ENCODE measurements at regions not wholly inside any gene's neighbourhood (a gene's known extent, or its start where the extent isn't known, plus 50 kb on each side); places are given as distances from the start of the nearest gene placed in this dataset.

DNA sequence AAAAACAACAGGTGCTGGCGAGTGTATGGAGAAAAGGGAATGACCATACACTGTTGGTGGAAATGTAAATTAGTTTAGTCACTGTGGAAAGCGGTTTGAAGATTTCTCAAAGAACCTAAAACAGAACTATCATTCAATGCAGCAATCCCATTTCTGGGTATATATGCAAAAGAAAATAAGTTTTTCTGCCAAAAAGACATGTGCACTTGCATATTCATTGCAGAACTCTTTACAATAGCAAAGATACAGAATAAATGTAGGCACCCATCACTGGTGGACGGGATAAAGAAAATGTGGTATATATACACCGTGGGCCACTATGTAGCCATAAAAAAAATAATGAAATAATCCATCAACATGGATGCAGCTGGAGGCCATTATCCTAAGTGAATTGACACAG lies 105.1 kb upstream of the FSTL5 start:
- no peak for DNase-seq (ENCODE audit: low read depth in 2 of 2)
- TF ChIP-seq, protein P1, sequence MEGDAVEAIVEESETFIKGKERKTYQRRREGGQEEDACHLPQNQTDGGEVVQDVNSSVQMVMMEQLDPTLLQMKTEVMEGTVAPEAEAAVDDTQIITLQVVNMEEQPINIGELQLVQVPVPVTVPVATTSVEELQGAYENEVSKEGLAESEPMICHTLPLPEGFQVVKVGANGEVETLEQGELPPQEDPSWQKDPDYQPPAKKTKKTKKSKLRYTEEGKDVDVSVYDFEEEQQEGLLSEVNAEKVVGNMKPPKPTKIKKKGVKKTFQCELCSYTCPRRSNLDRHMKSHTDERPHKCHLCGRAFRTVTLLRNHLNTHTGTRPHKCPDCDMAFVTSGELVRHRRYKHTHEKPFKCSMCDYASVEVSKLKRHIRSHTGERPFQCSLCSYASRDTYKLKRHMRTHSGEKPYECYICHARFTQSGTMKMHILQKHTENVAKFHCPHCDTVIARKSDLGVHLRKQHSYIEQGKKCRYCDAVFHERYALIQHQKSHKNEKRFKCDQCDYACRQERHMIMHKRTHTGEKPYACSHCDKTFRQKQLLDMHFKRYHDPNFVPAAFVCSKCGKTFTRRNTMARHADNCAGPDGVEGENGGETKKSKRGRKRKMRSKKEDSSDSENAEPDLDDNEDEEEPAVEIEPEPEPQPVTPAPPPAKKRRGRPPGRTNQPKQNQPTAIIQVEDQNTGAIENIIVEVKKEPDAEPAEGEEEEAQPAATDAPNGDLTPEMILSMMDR (IDR thresholded peaks at IDR 0.05; ENCODE audit: low read depth, low read length) = no peak
- no peak overlapping the region for H3K4me3 ChIP-seq (replicated peaks in 1 of 2; ENCODE audit: low read depth in 2 of 2, low read length in 2 of 2)

DNA sequence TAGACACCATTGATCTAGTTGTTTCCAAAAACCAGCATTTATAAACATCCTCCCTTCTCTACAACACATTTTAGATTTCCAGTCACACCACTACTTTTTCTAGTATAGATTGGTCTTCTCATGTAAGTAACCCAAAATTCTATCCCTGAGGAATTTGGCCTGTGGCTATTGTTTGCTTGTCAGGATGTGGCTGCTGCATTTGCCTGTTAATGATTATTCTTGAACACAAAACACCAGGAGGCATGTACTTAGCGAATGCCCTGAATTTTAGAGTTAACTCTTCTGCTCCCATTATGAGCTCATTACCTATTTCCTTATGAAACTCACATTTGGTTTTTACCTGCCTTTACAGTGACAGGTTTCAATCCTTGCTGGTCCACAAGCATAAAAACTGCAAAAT lies 102.0 kb upstream of the FSTL5 start:
- H3K4me3 ChIP-seq (replicated peaks in 1 of 2; ENCODE audit: low read depth in 2 of 2, low read length in 2 of 2) = no peak overlapping the region
- TF ChIP-seq, protein P1 (IDR thresholded peaks at IDR 0.05; ENCODE audit: low read depth, low read length) = no peak

DNA sequence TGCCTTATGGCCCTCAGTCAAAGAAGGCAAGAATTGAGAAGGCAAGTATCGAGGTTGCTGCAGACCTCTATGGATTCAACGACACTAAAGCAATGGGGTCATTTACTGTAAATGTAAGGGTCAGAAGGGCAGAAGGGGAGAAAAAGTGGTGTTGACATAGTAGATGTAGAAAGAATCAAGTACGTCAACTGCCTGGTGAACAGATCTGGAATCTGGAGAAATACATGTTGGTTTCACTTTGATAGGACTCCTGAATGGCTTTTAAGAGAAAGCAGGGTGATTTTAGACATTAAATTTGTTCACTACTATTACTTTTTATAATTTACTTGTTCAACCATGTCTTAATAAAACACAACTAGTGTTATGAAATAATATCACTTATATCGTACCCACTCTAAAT lies 81.3 kb upstream of the FSTL5 start:
- TF ChIP-seq, protein P1 (IDR thresholded peaks at IDR 0.05; ENCODE audit: low read depth, low read length) = no peak
- no peak for DNase-seq (ENCODE audit: low read depth in 2 of 2)
- no peak overlapping the region for H3K4me3 ChIP-seq (replicated peaks in 1 of 2; ENCODE audit: low read depth in 2 of 2, low read length in 2 of 2)

More for the DNA sequence above, 102.0 kb upstream of the FSTL5 start:
- DNase-seq (ENCODE audit: low read depth in 2 of 2) = no peak

DNA sequence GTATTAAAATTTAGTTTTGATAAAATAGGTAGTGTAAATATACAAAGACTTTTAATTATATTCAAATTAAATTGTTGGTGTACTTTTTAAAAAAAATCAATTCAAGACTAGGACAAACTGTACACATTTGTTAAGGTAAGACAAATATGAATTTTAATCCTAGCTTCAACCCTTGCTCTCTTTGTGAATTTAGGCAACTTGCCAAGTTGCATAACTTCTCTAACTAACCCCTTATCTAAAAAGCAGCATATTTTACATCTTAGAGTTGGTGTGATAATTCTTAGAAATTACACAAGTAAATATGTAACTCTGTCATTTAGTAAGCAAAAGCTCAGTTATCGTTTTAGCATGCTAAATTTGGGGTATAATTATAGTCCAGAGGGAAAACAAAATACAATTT lies 78.1 kb upstream of the FSTL5 start:
- TF ChIP-seq, protein P1 (IDR thresholded peaks at IDR 0.05; ENCODE audit: low read depth, low read length) = no peak
- no peak overlapping the region for H3K4me3 ChIP-seq (replicated peaks in 1 of 2; ENCODE audit: low read depth in 2 of 2, low read length in 2 of 2)
- no peak for DNase-seq (ENCODE audit: low read depth in 2 of 2)

DNA sequence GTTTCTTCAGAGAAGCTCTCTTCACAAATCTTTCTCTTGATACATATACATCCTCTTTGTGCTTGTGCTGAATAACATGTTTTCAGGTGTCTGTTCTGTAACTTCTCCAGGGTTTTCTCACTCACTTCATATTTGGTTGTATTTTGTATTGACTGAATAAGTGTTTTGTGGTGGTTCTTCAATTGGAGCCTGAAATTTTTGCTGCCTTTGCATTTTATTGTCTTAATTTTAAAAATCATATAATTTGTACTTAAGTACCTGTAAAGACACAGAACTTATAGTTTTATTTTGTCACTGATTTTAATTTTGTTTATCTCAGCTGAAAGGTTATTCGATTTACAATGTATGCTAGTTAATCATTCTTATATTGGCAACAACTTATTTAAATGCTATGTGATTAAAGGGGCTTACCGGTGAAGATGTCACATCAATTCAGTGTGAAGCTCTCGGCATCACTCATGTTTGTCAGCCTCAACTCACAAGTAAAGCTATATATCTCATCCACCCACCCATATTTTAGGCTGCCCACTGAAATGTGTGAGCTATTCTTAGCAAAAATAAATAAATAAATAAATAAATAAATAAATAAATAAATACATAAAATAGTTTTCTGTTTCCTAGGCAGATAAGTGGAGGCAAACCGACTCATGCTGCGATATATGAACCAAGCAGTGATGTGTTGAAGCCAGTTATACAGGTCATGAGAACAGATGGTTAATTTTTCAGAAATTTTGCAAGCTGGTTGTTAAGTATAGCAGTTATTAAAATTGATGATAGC lies 76.4 kb upstream of the FSTL5 start:
- no peak overlapping the region for H3K4me3 ChIP-seq (replicated peaks in 1 of 2; ENCODE audit: low read depth in 2 of 2, low read length in 2 of 2)
- DNase-seq (ENCODE audit: low read depth in 2 of 2) = no peak
- TF ChIP-seq, protein P1 (IDR thresholded peaks at IDR 0.05; ENCODE audit: low read depth, low read length) = no peak

DNA sequence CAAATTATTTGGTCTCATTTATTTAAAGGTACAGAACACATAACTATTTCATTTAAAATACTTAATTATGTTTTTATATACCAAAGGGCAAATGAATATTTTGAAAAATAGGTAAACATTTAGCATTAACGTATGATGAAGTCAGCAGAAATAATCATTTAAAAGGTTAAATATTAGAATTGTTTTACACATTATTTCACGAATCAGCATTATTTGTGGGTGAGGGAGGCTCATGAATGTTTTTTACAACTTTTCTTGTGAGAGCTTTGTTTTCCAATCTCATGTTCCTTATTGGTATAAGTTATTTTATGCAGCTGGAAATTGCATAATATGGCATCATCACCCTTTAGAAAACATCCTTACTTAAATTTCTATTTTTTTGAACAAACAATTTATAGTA lies 73.9 kb upstream of the FSTL5 start:
- TF ChIP-seq, protein P1 (IDR thresholded peaks at IDR 0.05; ENCODE audit: low read depth, low read length) = no peak
- no peak overlapping the region for H3K4me3 ChIP-seq (replicated peaks in 1 of 2; ENCODE audit: low read depth in 2 of 2, low read length in 2 of 2)
- no peak for DNase-seq (ENCODE audit: low read depth in 2 of 2)

DNA sequence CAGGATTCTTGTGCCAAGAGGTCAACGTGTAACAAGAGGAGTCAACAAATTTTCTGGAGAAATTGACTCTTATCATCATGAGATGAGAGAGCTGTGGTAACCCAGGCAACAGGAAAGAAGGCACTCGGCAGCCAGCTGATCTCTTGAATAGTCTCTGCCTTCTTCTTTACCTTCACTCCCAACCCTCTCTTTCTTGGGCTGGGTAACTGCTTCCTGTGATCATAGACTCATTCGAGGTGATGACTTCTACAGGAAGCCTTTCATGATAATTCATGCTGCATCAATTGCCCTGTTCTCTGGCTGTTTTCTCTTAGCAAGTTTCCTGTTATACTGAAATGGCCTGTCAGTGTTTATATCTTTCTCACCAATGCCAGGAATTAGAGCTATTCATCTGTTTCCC lies 70.8 kb upstream of the FSTL5 start:
- DNase-seq (ENCODE audit: low read depth in 2 of 2) = no peak
- H3K4me3 ChIP-seq (replicated peaks in 1 of 2; ENCODE audit: low read depth in 2 of 2, low read length in 2 of 2) = no peak overlapping the region
- TF ChIP-seq, protein P1 (IDR thresholded peaks at IDR 0.05; ENCODE audit: low read depth, low read length) = no peak
